HCT116 (cell line): ENCODE measurements at regions not wholly inside any gene's neighbourhood (a gene's known extent, or its start where the extent isn't known, plus 50 kb on each side); places are given as distances from the start of the nearest gene placed in this dataset.

ENCODE experiments used
- ATAC-seq: fragments of 200-7000 bp; cut with Tn5 transposase; 2 replicates; pipeline ENCODE4 v1.9.1; 2020; ENCODE audit warnings: mild to moderate bottlenecking, moderate library complexity
- BruUV-seq: library from RNA; stranded (reverse); fragments of 400-500 nt; replicated peaks from 2 replicates; lab custom pipeline; 2021; lab: Mats Ljungman, UMichigan
- CTCF ChIA-PET: fragments of 300-600 bp; sonication (Branson Sonifier 250); formaldehyde crosslinking; loops from one replicate; lab custom pipeline; 2021; ENCODE audit warnings: antibody characterized with exemption; lab: Charles Lee
- POLR2A ChIA-PET: fragments of 300-600, 350-600 bp; sonication (Branson Sonifier 250); formaldehyde crosslinking; loops from one replicate; lab custom pipeline; 2021; ENCODE audit warnings: antibody characterized with exemption; lab: Charles Lee
- RAD21 ChIA-PET, 2 experiments: fragments of 300-600 bp; sonication (Branson Sonifier 250); formaldehyde crosslinking; loops; one replicate each; lab custom pipeline; 2023; ENCODE audit warnings: low total read pairs in 2 of 2; ENCODE audit not compliant: uncharacterized antibody in 2 of 2, unreplicated experiment in 2 of 2, low non-redundant PET in 1 of 2; lab: Charles Lee
- DNase-seq: peaks from one replicate; pipeline ENCODE4 v3.0.0-alpha.2; 2010; ENCODE audit warnings: low read depth, low spot score
- H2AFZ ChIP-seq: fragments of 200-600 bp; shearing (Covaris generic), sonication (generic); 2 replicates; pipeline ENCODE4 v1.6.1; 2017; ENCODE audit warnings: low read depth, mixed run types, mixed read lengths, antibody characterized with exemption, low read length; ENCODE audit not compliant: poor library complexity, severe bottlenecking
- H3K27ac ChIP-seq: 2 replicates; pipeline ENCODE4 v1.5.1; 2012; ENCODE audit warnings: low read depth, low read length
- H3K27me3 ChIP-seq: fragments of 200-600 bp; sonication (generic); 2 replicates; pipeline ENCODE4 v1.6.1; 2016; ENCODE audit warnings: mixed run types, low read length, mixed read lengths; ENCODE audit not compliant: insufficient read depth
- H3K36me3 ChIP-seq, 2 experiments: fragments of 200-500 bp in 1 of 2; fragments of 200-600 bp in 1 of 2; sonication (Bioruptor generic) in 1 of 2; sonication (generic) in 1 of 2; 2 replicates each; pipeline versions ENCODE4 v1.5.1 to v1.6.1; 2014 to 2016; ENCODE audit warnings: low read length in 2 of 2, inconsistent platforms in 1 of 2, mixed read lengths in 1 of 2, mixed run types in 1 of 2; ENCODE audit not compliant: insufficient read depth in 2 of 2, control insufficient read depth in 1 of 2
- H3K4me1 ChIP-seq, 2 experiments: fragments of 200-600 bp in 1 of 2; sonication (generic) in 1 of 2; 2 replicates each; pipeline versions ENCODE4 v1.5.1 to v1.6.1; 2012 to 2017; ENCODE audit warnings: low read length in 2 of 2, inconsistent platforms in 1 of 2, mild to moderate bottlenecking in 1 of 2, mixed read lengths in 1 of 2, mixed run types in 1 of 2, moderate library complexity in 1 of 2; ENCODE audit not compliant: insufficient read depth in 2 of 2, control insufficient read depth in 1 of 2
- H3K4me2 ChIP-seq: fragments of 200-600 bp; sonication (generic); 2 replicates; pipeline ENCODE4 v1.6.1; 2017; ENCODE audit warnings: mixed run types, low read length, mixed read lengths
- H3K4me3 ChIP-seq, 2 experiments: fragments of 200-600 bp in 1 of 2; sonication (generic) in 1 of 2; replicated peaks in 1 of 2; 2 replicates each; pipeline ENCODE4 v1.5.1; 2011 to 2016; ENCODE audit warnings: low read length in 2 of 2, control low read depth in 1 of 2, low read depth in 1 of 2, mild to moderate bottlenecking in 1 of 2, mixed read lengths in 1 of 2, mixed run types in 1 of 2
- H3K79me2 ChIP-seq: fragments of 200-600 bp; sonication (generic); 2 replicates; pipeline ENCODE4 v1.6.1; 2017; ENCODE audit warnings: mild to moderate bottlenecking, mixed run types, low read length, moderate library complexity, mixed read lengths; ENCODE audit not compliant: insufficient read depth
- H3K9ac ChIP-seq: fragments of 200-600 bp; sonication (generic); 2 replicates; pipeline ENCODE4 v1.6.1; 2016; ENCODE audit warnings: low read length, mixed read lengths
- H3K9me2 ChIP-seq: fragments of 200-600 bp; sonication (generic), shearing (Covaris generic); 2 replicates; pipeline ENCODE4 v1.6.1; 2017; ENCODE audit warnings: mixed run types, mild to moderate bottlenecking, moderate library complexity; ENCODE audit not compliant: insufficient read depth
- H3K9me3 ChIP-seq, 2 experiments: fragments of 200-500 bp in 1 of 2; fragments of 200-600 bp in 1 of 2; sonication (Bioruptor generic) in 1 of 2; sonication (generic) in 1 of 2; 2 replicates each; pipeline ENCODE4 v1.6.1; 2014 to 2017; ENCODE audit warnings: low read length in 2 of 2, mixed read lengths in 2 of 2, inconsistent platforms in 1 of 2, low read depth in 1 of 2, mild to moderate bottlenecking in 1 of 2, mixed run types in 1 of 2, moderate library complexity in 1 of 2; ENCODE audit not compliant: control insufficient read depth in 1 of 2, insufficient read depth in 1 of 2
- H4K20me1 ChIP-seq: fragments of 200-600 bp; sonication (generic), shearing (Covaris generic); 2 replicates; pipeline ENCODE4 v1.6.1; 2017; ENCODE audit warnings: mixed run types, mild to moderate bottlenecking, moderate library complexity; ENCODE audit not compliant: insufficient read depth
- CBX3 ChIP-seq: IDR thresholded peaks from 2 replicates; pipeline ENCODE4 v1.6.1; 2012; ENCODE audit warnings: low read depth
- CEBPB ChIP-seq: IDR thresholded peaks from 2 replicates; pipeline ENCODE4 v1.6.1; 2012; ENCODE audit warnings: low read depth
- EZH2 ChIP-seq: fragments of 200-600 bp; sonication (generic); IDR thresholded peaks from 2 replicates; pipeline ENCODE4 v1.6.1; 2017; ENCODE audit warnings: antibody characterized with exemption, mixed run types
- POLR2A ChIP-seq: IDR thresholded peaks from 2 replicates; pipeline ENCODE4 v1.7.0; 2011; ENCODE audit warnings: borderline replicate concordance; ENCODE audit not compliant: insufficient read depth, insufficient read length; ENCODE audit errors: extremely low read depth
- POLR2AphosphoS5 ChIP-seq: IDR thresholded peaks from 2 replicates; pipeline ENCODE4 v1.6.1; 2011; ENCODE audit warnings: mild to moderate bottlenecking, low read depth, low read length, moderate library complexity
- SP1 ChIP-seq: IDR thresholded peaks from 2 replicates; pipeline ENCODE4 v1.6.1; 2012; ENCODE audit warnings: low read depth
- YY1 ChIP-seq: IDR thresholded peaks from 2 replicates; pipeline ENCODE4 v1.6.1; 2011; ENCODE audit warnings: low read length, low read depth, moderate library complexity, mild to moderate bottlenecking; ENCODE audit not compliant: insufficient replicate concordance; ENCODE audit errors: extremely low read depth
- intact Hi-C: fragments of 100-400 bp; cut with micrococcal nuclease; formaldehyde crosslinking; loops from 2 replicates; pipeline ENCODE4 v1.10.0; 2022

DNA sequence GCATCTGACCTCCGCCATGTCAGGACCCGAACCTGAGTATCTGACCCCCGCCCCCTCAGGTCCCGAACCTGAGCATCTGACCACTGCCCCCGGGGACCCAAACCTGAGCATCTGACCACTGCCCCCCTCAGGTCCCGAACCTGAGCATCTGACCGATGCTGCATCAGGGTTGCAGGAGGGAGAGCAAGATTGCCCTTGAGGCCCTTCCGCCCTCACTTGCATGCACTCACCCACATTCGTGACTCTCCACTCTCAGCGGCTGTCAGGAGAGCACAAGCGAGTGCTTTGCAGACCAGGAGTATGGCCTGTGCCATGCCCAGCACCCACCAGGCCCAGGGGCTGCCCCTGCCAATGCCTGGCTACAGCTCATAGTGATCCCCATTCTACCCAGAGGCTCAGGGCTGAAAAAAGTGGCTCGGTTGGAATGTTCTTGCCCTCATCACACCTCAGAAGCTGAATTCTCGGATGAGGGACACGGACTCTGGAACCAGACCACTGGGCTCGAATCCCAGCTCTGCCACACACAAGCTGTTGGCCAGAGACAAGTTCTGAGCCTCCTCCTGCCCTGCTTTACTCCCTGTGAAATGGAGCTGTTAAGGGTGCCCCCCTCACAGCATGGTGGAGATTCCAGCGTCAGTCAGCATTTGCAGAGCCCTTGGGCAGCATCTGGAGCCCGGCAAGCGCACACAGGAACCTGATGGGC, 82.1 kb downstream of the DLL1 start:
- Histone ChIP-seq H4K20me1 (no peaks in the 10 kb centered on the region), H3K79me2 (no peaks in the 10 kb centered on the region), H3K27me3 (peaks cover 9% of the 10 kb centered on the region; the same call in 1 of the 2 replicates), H3K4me1 (no peaks in the 10 kb centered on the region), H2AFZ (no peak overlapping the region), H3K9ac (no peak overlapping the region), H3K4me3 (no peak overlapping the region), H3K4me2 (no peak overlapping the region), H3K9me3 (no peaks in the 10 kb centered on the region), H3K9me2 (no peaks in the 10 kb centered on the region), H3K27ac (no peak overlapping the region), H3K36me3 (no peaks in the 10 kb centered on the region)
- intact Hi-C loops, result no loop called here
- CTCF ChIA-PET, result no interaction called here
- no TSS peak for BruUV-seq
- POLR2A ChIA-PET, result no interaction called here
- RAD21 ChIA-PET, result no interaction called here
- TF ChIP-seq POLR2AphosphoS5 (no peak), SP1 (no peak), EZH2 (no peak), CBX3 (no peak)
- ATAC-seq, result no peak
- DNase-seq, result no peak

DNA sequence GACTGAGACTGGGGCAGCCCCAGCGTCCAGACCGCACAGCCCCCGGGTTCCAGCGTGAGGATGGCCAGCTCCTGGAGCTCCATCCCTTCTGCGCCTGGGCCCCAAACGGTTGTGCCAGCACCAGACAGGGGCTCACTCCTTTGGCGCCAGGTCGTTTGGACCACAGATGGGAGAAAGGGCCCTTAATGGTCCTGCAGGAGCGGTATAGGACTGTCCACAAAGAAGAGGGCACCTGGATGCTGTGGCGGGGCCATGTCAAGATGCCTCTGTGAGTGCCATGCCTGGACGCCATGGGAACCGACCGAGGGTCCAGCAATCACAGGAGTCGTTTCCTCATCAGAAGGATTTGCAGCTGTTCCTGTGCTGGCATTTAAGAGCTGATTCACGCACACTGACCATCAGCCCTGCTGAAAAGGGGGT, 82.7 kb downstream of the DLL1 start:
- RAD21 ChIA-PET, result no interaction called here
- no peak for TF ChIP-seq POLR2A
- no peak for TF ChIP-seq YY1
- no peak for TF ChIP-seq POLR2AphosphoS5
- TF ChIP-seq CEBPB, result no peak
- no peaks in the 10 kb centered on the region for H3K9me2 ChIP-seq
- H3K27ac ChIP-seq, result no peak overlapping the region
- no peak overlapping the region for H3K4me3 ChIP-seq
- H3K36me3 ChIP-seq, result no peaks in the 10 kb centered on the region
- H3K4me1 ChIP-seq, result no peaks in the 10 kb centered on the region
- no TSS peak for BruUV-seq
- CTCF ChIA-PET, result no interaction called here
- ATAC-seq (no peak), DNase-seq (no peak)
- H3K79me2 ChIP-seq, result no peaks in the 10 kb centered on the region
- no peak overlapping the region for H3K4me2 ChIP-seq
- POLR2A ChIA-PET, result no interaction called here
- H4K20me1 ChIP-seq, result no peaks in the 10 kb centered on the region
- intact Hi-C loops, result no loop called here
- no peak overlapping the region for H3K9ac ChIP-seq
- no peak overlapping the region for H2AFZ ChIP-seq
- no peaks in the 10 kb centered on the region for H3K9me3 ChIP-seq
- H3K27me3 ChIP-seq, result peaks cover 9% of the 10 kb centered on the region; the same call in 1 of the 2 replicates
